ENCODE measurements at regions not wholly inside any gene's neighbourhood (a gene's known extent, or its start where the extent isn't known, plus 50 kb on each side); places are given as distances from the start of the nearest gene placed in this dataset.

- Histone ChIP-seq H3K9ac (no peak overlapping the region), H3F3A (ENCODE audit: low read depth) (no peaks in the 10 kb centered on the region), H3K79me2 (ENCODE audit: low read depth) (no peaks in the 10 kb centered on the region), H3K4me3 (no peak overlapping the region), H3K27ac (no peak overlapping the region), H3K4me2 (no peak overlapping the region), H3K27me3 (no peaks in the 10 kb centered on the region), H3K4me1 (no peaks in the 10 kb centered on the region), H3K9me3 (ENCODE audit: low read depth) (no peaks in the 10 kb centered on the region), H3K36me3 (no peaks in the 10 kb centered on the region), H4K20me1 (ENCODE audit: low read depth) (no peaks in the 10 kb centered on the region), H2AFZ (replicated peaks) (peak overlapping the region; percentile 69)
- Mint-ChIP-seq H3K4me1 (no peaks in the 10 kb centered on the region), H3K27me3 (ENCODE audit: insufficient read depth, low read depth) (no peaks in the 10 kb centered on the region), H3K27ac (no peak overlapping the region), H3K9me3 (no peaks in the 10 kb centered on the region), H3K36me3 (no peaks in the 10 kb centered on the region), H3K4me3 (no peak overlapping the region)
- DNase-seq (ENCODE audit: low spot score), result no peak
- TF ChIP-seq CTCF (IDR thresholded peaks at IDR 0.05) (no peak), EZH2phosphoT487 (IDR thresholded peaks at IDR 0.05) (no peak), EZH2 (IDR thresholded peaks at IDR 0.05) (no peak)
These were observed 66.2 kb downstream of the IZUMO3 start for GRCh38 chr9:24479361-24480059.

GRCh38 chr9:24464319-24464951 is 81.3 kb downstream of the IZUMO3 start:
- no peak overlapping the region for H3K4me2 ChIP-seq
- Mint-ChIP-seq H3K9me3 (no peaks in the 10 kb centered on the region), H3K4me1 (no peaks in the 10 kb centered on the region), H3K27me3 (ENCODE audit: insufficient read depth, low read depth) (no peaks in the 10 kb centered on the region), H3K4me3 (no peak overlapping the region), H3K27ac (no peak overlapping the region), H3K36me3 (no peaks in the 10 kb centered on the region)
- no peak overlapping the region for H3K4me3 ChIP-seq
- TF ChIP-seq CTCF (IDR thresholded peaks at IDR 0.05) (no peak), EZH2 (IDR thresholded peaks at IDR 0.05) (no peak), EZH2phosphoT487 (IDR thresholded peaks at IDR 0.05) (no peak)
- no peaks in the 10 kb centered on the region for H4K20me1 ChIP-seq (ENCODE audit: low read depth)
- no peak for DNase-seq (ENCODE audit: low spot score)
- no peaks in the 10 kb centered on the region for H3K36me3 ChIP-seq
- H3K9me3 ChIP-seq (ENCODE audit: low read depth), result no peaks in the 10 kb centered on the region
- no peak overlapping the region for H3K27ac ChIP-seq
- no peak overlapping the region for H2AFZ ChIP-seq (replicated peaks)
- no peak overlapping the region for H3K9ac ChIP-seq
- no peaks in the 10 kb centered on the region for H3K27me3 ChIP-seq
- no peaks in the 10 kb centered on the region for H3F3A ChIP-seq (ENCODE audit: low read depth)
- no peaks in the 10 kb centered on the region for H3K79me2 ChIP-seq (ENCODE audit: low read depth)
- no peaks in the 10 kb centered on the region for H3K4me1 ChIP-seq

- Mint-ChIP-seq H3K4me3 (no peak overlapping the region), H3K27me3 (ENCODE audit: insufficient read depth, low read depth) (no peaks in the 10 kb centered on the region), H3K9me3 (no peaks in the 10 kb centered on the region), H3K27ac (no peak overlapping the region), H3K4me1 (no peaks in the 10 kb centered on the region), H3K36me3 (no peaks in the 10 kb centered on the region)
- Histone ChIP-seq H3K4me2 (no peak overlapping the region), H3K79me2 (ENCODE audit: low read depth) (no peaks in the 10 kb centered on the region), H3K9me3 (ENCODE audit: low read depth) (no peaks in the 10 kb centered on the region), H2AFZ (replicated peaks) (no peak overlapping the region), H3K4me3 (no peak overlapping the region), H3K27me3 (no peaks in the 10 kb centered on the region), H3K27ac (no peak overlapping the region), H3F3A (ENCODE audit: low read depth) (no peaks in the 10 kb centered on the region), H3K9ac (no peak overlapping the region), H3K36me3 (no peaks in the 10 kb centered on the region), H3K4me1 (no peaks in the 10 kb centered on the region), H4K20me1 (ENCODE audit: low read depth) (no peaks in the 10 kb centered on the region)
- TF ChIP-seq EZH2phosphoT487 (IDR thresholded peaks at IDR 0.05) (no peak), EZH2 (IDR thresholded peaks at IDR 0.05) (no peak), CTCF (IDR thresholded peaks at IDR 0.05) (no peak)
- no peak for DNase-seq (ENCODE audit: low spot score)
These were observed 82.7 kb downstream of the IZUMO3 start for GRCh38 chr9:24462951-24463350.

Measured in neural progenitor cell (in vitro differentiated cells).